HCT116 (cell line): ENCODE measurements at regions not wholly inside any gene's neighbourhood (a gene's known extent, or its start where the extent isn't known, plus 50 kb on each side); places are given as distances from the start of the nearest gene placed in this dataset.

Experiments
- ATAC-seq: fragments of 200-7000 bp; cut with Tn5 transposase; 2 replicates; pipeline ENCODE4 v1.9.1; 2020; ENCODE audit warnings: mild to moderate bottlenecking, moderate library complexity
- BruUV-seq: library from RNA; stranded (reverse); fragments of 400-500 nt; replicated peaks from 2 replicates; lab custom pipeline; 2021; lab: Mats Ljungman, UMichigan
- CTCF ChIA-PET: fragments of 300-600 bp; sonication (Branson Sonifier 250); formaldehyde crosslinking; loops from one replicate; lab custom pipeline; 2021; ENCODE audit warnings: antibody characterized with exemption; lab: Charles Lee
- POLR2A ChIA-PET: fragments of 300-600, 350-600 bp; sonication (Branson Sonifier 250); formaldehyde crosslinking; loops from one replicate; lab custom pipeline; 2021; ENCODE audit warnings: antibody characterized with exemption; lab: Charles Lee
- RAD21 ChIA-PET, 2 experiments: fragments of 300-600 bp; sonication (Branson Sonifier 250); formaldehyde crosslinking; loops; one replicate each; lab custom pipeline; 2023; ENCODE audit warnings: low total read pairs in 2 of 2; ENCODE audit not compliant: uncharacterized antibody in 2 of 2, unreplicated experiment in 2 of 2, low non-redundant PET in 1 of 2; lab: Charles Lee
- DNase-seq: peaks from one replicate; pipeline ENCODE4 v3.0.0-alpha.2; 2010; ENCODE audit warnings: low read depth, low spot score
- H2AFZ ChIP-seq: fragments of 200-600 bp; shearing (Covaris generic), sonication (generic); 2 replicates; pipeline ENCODE4 v1.6.1; 2017; ENCODE audit warnings: low read depth, mixed run types, mixed read lengths, antibody characterized with exemption, low read length; ENCODE audit not compliant: poor library complexity, severe bottlenecking
- H3K27ac ChIP-seq: 2 replicates; pipeline ENCODE4 v1.5.1; 2012; ENCODE audit warnings: low read depth, low read length
- H3K27me3 ChIP-seq: fragments of 200-600 bp; sonication (generic); 2 replicates; pipeline ENCODE4 v1.6.1; 2016; ENCODE audit warnings: mixed run types, low read length, mixed read lengths; ENCODE audit not compliant: insufficient read depth
- H3K36me3 ChIP-seq, 2 experiments: fragments of 200-500 bp in 1 of 2; fragments of 200-600 bp in 1 of 2; sonication (Bioruptor generic) in 1 of 2; sonication (generic) in 1 of 2; 2 replicates each; pipeline versions ENCODE4 v1.5.1 to v1.6.1; 2014 to 2016; ENCODE audit warnings: low read length in 2 of 2, inconsistent platforms in 1 of 2, mixed read lengths in 1 of 2, mixed run types in 1 of 2; ENCODE audit not compliant: insufficient read depth in 2 of 2, control insufficient read depth in 1 of 2
- H3K4me1 ChIP-seq, 2 experiments: fragments of 200-600 bp in 1 of 2; sonication (generic) in 1 of 2; 2 replicates each; pipeline versions ENCODE4 v1.5.1 to v1.6.1; 2012 to 2017; ENCODE audit warnings: low read length in 2 of 2, inconsistent platforms in 1 of 2, mild to moderate bottlenecking in 1 of 2, mixed read lengths in 1 of 2, mixed run types in 1 of 2, moderate library complexity in 1 of 2; ENCODE audit not compliant: insufficient read depth in 2 of 2, control insufficient read depth in 1 of 2
- H3K4me2 ChIP-seq: fragments of 200-600 bp; sonication (generic); 2 replicates; pipeline ENCODE4 v1.6.1; 2017; ENCODE audit warnings: mixed run types, low read length, mixed read lengths
- H3K4me3 ChIP-seq, 2 experiments: fragments of 200-600 bp in 1 of 2; sonication (generic) in 1 of 2; replicated peaks in 1 of 2; 2 replicates each; pipeline ENCODE4 v1.5.1; 2011 to 2016; ENCODE audit warnings: low read length in 2 of 2, control low read depth in 1 of 2, low read depth in 1 of 2, mild to moderate bottlenecking in 1 of 2, mixed read lengths in 1 of 2, mixed run types in 1 of 2
- H3K79me2 ChIP-seq: fragments of 200-600 bp; sonication (generic); 2 replicates; pipeline ENCODE4 v1.6.1; 2017; ENCODE audit warnings: mild to moderate bottlenecking, mixed run types, low read length, moderate library complexity, mixed read lengths; ENCODE audit not compliant: insufficient read depth
- H3K9ac ChIP-seq: fragments of 200-600 bp; sonication (generic); 2 replicates; pipeline ENCODE4 v1.6.1; 2016; ENCODE audit warnings: low read length, mixed read lengths
- H3K9me2 ChIP-seq: fragments of 200-600 bp; sonication (generic), shearing (Covaris generic); 2 replicates; pipeline ENCODE4 v1.6.1; 2017; ENCODE audit warnings: mixed run types, mild to moderate bottlenecking, moderate library complexity; ENCODE audit not compliant: insufficient read depth
- H3K9me3 ChIP-seq, 2 experiments: fragments of 200-500 bp in 1 of 2; fragments of 200-600 bp in 1 of 2; sonication (Bioruptor generic) in 1 of 2; sonication (generic) in 1 of 2; 2 replicates each; pipeline ENCODE4 v1.6.1; 2014 to 2017; ENCODE audit warnings: low read length in 2 of 2, mixed read lengths in 2 of 2, inconsistent platforms in 1 of 2, low read depth in 1 of 2, mild to moderate bottlenecking in 1 of 2, mixed run types in 1 of 2, moderate library complexity in 1 of 2; ENCODE audit not compliant: control insufficient read depth in 1 of 2, insufficient read depth in 1 of 2
- H4K20me1 ChIP-seq: fragments of 200-600 bp; sonication (generic), shearing (Covaris generic); 2 replicates; pipeline ENCODE4 v1.6.1; 2017; ENCODE audit warnings: mixed run types, mild to moderate bottlenecking, moderate library complexity; ENCODE audit not compliant: insufficient read depth
- CEBPB ChIP-seq: IDR thresholded peaks from 2 replicates; pipeline ENCODE4 v1.6.1; 2012; ENCODE audit warnings: low read depth
- EZH2 ChIP-seq: fragments of 200-600 bp; sonication (generic); IDR thresholded peaks from 2 replicates; pipeline ENCODE4 v1.6.1; 2017; ENCODE audit warnings: antibody characterized with exemption, mixed run types
- EZH2phosphoT487 ChIP-seq: fragments of 200-600 bp; IDR thresholded peaks from 2 replicates; pipeline ENCODE4 v1.6.1; 2018; ENCODE audit warnings: antibody characterized with exemption, borderline replicate concordance
- FOSL1 ChIP-seq: IDR thresholded peaks from 2 replicates; pipeline ENCODE4 v1.6.1; 2012; ENCODE audit warnings: low read depth
- JUND ChIP-seq: IDR thresholded peaks from 2 replicates; pipeline ENCODE4 v1.6.1; 2012
- RAD21 ChIP-seq: IDR thresholded peaks from 2 replicates; pipeline ENCODE4 v1.6.1; 2012; ENCODE audit warnings: low read depth, mild to moderate bottlenecking
- REST ChIP-seq: IDR thresholded peaks from 2 replicates; pipeline ENCODE4 v1.6.1; 2012; ENCODE audit warnings: low read depth
- SP1 ChIP-seq: IDR thresholded peaks from 2 replicates; pipeline ENCODE4 v1.6.1; 2012; ENCODE audit warnings: low read depth
- intact Hi-C: fragments of 100-400 bp; cut with micrococcal nuclease; formaldehyde crosslinking; loops from 2 replicates; pipeline ENCODE4 v1.10.0; 2022

- H3K27me3 ChIP-seq, result no peaks in the 10 kb centered on the region
- no peaks in the 10 kb centered on the region for H3K79me2 ChIP-seq
- no peaks in the 10 kb centered on the region for H3K9me3 ChIP-seq
- DNase-seq (no peak), ATAC-seq (no peak; the same call in 1 of the 2 replicates)
- no peak overlapping the region for H3K9ac ChIP-seq
- no peaks in the 10 kb centered on the region for H3K36me3 ChIP-seq
- no peak overlapping the region for H3K4me3 ChIP-seq
- H3K27ac ChIP-seq, result no peak overlapping the region
- no peaks in the 10 kb centered on the region for H3K9me2 ChIP-seq
- no TSS peak for BruUV-seq
- no peaks in the 10 kb centered on the region for H3K4me1 ChIP-seq
- CTCF ChIA-PET, result no interaction called here
- intact Hi-C loops, result loop anchor here (10.0 kb wide), 2 partner anchors 309 to 1001 kb away; no protein-coding TSS in a partner anchor
- RAD21 ChIA-PET, result no interaction called here
- no peak overlapping the region for H2AFZ ChIP-seq
- POLR2A ChIA-PET, result no interaction called here
- H3K4me2 ChIP-seq, result no peak overlapping the region
- TF ChIP-seq SP1 (no peak), CEBPB (no peak), EZH2phosphoT487 (no peak), FOSL1 (no peak), EZH2 (no peak), RAD21 (no peak), REST (no peak), JUND (no peak)
- no peaks in the 10 kb centered on the region for H4K20me1 ChIP-seq
Observed at GRCh38 chr6:169955731-169956437, 204.5 kb downstream of the ERMARD start.
